ENCODE measurements at regions not wholly inside any gene's neighbourhood (a gene's known extent, or its start where the extent isn't known, plus 50 kb on each side); places are given as distances from the start of the nearest gene placed in this dataset.

DNA sequence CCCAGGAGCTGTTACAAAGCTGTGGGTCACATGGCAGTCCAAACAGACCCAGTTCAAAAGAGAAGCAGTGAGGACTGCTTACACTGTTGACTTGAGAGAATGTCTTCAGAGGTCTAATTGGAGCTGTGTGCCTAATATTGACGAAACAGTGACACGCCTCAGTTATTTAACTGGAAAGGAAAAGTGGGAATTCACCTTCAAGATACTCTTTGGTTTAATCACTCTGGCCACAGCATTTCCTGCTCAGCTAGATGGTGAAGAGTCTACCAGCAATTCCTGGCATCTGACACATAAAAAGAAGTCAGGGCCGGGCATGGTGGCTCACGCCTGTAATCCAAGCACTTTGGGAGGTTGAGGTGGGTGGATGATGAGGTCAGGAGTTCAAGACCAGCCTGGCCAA, 326.4 kb downstream of the SV2B start:
- TF ChIP-seq, protein P1, sequence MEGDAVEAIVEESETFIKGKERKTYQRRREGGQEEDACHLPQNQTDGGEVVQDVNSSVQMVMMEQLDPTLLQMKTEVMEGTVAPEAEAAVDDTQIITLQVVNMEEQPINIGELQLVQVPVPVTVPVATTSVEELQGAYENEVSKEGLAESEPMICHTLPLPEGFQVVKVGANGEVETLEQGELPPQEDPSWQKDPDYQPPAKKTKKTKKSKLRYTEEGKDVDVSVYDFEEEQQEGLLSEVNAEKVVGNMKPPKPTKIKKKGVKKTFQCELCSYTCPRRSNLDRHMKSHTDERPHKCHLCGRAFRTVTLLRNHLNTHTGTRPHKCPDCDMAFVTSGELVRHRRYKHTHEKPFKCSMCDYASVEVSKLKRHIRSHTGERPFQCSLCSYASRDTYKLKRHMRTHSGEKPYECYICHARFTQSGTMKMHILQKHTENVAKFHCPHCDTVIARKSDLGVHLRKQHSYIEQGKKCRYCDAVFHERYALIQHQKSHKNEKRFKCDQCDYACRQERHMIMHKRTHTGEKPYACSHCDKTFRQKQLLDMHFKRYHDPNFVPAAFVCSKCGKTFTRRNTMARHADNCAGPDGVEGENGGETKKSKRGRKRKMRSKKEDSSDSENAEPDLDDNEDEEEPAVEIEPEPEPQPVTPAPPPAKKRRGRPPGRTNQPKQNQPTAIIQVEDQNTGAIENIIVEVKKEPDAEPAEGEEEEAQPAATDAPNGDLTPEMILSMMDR (conservative IDR thresholded peaks at IDR 0.05; ENCODE audit: low read depth in 2 of 2), result no peak
- TF ChIP-seq, protein P2, sequence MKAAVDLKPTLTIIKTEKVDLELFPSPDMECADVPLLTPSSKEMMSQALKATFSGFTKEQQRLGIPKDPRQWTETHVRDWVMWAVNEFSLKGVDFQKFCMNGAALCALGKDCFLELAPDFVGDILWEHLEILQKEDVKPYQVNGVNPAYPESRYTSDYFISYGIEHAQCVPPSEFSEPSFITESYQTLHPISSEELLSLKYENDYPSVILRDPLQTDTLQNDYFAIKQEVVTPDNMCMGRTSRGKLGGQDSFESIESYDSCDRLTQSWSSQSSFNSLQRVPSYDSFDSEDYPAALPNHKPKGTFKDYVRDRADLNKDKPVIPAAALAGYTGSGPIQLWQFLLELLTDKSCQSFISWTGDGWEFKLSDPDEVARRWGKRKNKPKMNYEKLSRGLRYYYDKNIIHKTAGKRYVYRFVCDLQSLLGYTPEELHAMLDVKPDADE (IDR thresholded peaks at IDR 0.05), result no peak
- TF ChIP-seq EZH2 (IDR thresholded peaks at IDR 0.05; ENCODE audit: low read depth, unreplicated experiment) (no peak), POLR2AphosphoS5 (IDR thresholded peaks at IDR 0.05; ENCODE audit: low read depth) (no peak)
- TF ChIP-seq, protein P3, sequence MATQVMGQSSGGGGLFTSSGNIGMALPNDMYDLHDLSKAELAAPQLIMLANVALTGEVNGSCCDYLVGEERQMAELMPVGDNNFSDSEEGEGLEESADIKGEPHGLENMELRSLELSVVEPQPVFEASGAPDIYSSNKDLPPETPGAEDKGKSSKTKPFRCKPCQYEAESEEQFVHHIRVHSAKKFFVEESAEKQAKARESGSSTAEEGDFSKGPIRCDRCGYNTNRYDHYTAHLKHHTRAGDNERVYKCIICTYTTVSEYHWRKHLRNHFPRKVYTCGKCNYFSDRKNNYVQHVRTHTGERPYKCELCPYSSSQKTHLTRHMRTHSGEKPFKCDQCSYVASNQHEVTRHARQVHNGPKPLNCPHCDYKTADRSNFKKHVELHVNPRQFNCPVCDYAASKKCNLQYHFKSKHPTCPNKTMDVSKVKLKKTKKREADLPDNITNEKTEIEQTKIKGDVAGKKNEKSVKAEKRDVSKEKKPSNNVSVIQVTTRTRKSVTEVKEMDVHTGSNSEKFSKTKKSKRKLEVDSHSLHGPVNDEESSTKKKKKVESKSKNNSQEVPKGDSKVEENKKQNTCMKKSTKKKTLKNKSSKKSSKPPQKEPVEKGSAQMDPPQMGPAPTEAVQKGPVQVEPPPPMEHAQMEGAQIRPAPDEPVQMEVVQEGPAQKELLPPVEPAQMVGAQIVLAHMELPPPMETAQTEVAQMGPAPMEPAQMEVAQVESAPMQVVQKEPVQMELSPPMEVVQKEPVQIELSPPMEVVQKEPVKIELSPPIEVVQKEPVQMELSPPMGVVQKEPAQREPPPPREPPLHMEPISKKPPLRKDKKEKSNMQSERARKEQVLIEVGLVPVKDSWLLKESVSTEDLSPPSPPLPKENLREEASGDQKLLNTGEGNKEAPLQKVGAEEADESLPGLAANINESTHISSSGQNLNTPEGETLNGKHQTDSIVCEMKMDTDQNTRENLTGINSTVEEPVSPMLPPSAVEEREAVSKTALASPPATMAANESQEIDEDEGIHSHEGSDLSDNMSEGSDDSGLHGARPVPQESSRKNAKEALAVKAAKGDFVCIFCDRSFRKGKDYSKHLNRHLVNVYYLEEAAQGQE (IDR thresholded peaks at IDR 0.05; ENCODE audit: unreplicated experiment), result no peak
